ENCODE measurements at regions not wholly inside any gene's neighbourhood (a gene's known extent, or its start where the extent isn't known, plus 50 kb on each side); places are given as distances from the start of the nearest gene placed in this dataset.
"Not testable (repeated sequence)": the region's sequence is repeated elsewhere in the genome, so short reads cannot be mapped to it uniquely, and the experiment has no call there.

GRCh38 chr3:137869022-137869421 is 104.9 kb downstream of the SOX14 start:
- Histone ChIP-seq H3K36me3 (ENCODE audit: control insufficient read depth, insufficient read depth, low read length) (no peaks in the 10 kb centered on the region), H3K4me1 (peaks cover 7% of the 10 kb centered on the region; the same call in 1 of the 2 replicates), H3K9me3 (no peaks in the 10 kb centered on the region), H3K27me3 (replicated peaks; ENCODE audit: control insufficient read depth, insufficient read depth, low read length) (no peaks in the 10 kb centered on the region), H3K4me3 (ENCODE audit: low read depth, low read length) (no peak overlapping the region)
- intact Hi-C loops (cut with micrococcal nuclease; ENCODE audit: unreplicated experiment): no loop called here
- H3K27ac Mint-ChIP-seq (ENCODE audit: unreplicated experiment): no peak overlapping the region
- CTCF ChIA-PET: no interaction called here
- peaks cover 27% of the 10 kb centered on the region for H3K9me3 Mint-ChIP-seq (ENCODE audit: unreplicated experiment)
- H3K36me3 Mint-ChIP-seq (ENCODE audit: insufficient read depth, unreplicated experiment): no peaks in the 10 kb centered on the region
- H3K4me3 Mint-ChIP-seq (ENCODE audit: unreplicated experiment): no peak overlapping the region
- DNase-seq: no peak
- BruUV-seq (replicated peaks): no TSS peak
- POLR2A ChIA-PET: no interaction called here
- TF ChIP-seq, protein P1, sequence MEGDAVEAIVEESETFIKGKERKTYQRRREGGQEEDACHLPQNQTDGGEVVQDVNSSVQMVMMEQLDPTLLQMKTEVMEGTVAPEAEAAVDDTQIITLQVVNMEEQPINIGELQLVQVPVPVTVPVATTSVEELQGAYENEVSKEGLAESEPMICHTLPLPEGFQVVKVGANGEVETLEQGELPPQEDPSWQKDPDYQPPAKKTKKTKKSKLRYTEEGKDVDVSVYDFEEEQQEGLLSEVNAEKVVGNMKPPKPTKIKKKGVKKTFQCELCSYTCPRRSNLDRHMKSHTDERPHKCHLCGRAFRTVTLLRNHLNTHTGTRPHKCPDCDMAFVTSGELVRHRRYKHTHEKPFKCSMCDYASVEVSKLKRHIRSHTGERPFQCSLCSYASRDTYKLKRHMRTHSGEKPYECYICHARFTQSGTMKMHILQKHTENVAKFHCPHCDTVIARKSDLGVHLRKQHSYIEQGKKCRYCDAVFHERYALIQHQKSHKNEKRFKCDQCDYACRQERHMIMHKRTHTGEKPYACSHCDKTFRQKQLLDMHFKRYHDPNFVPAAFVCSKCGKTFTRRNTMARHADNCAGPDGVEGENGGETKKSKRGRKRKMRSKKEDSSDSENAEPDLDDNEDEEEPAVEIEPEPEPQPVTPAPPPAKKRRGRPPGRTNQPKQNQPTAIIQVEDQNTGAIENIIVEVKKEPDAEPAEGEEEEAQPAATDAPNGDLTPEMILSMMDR (IDR thresholded peaks at IDR 0.05; ENCODE audit: insufficient read depth in 1 of 2, low read depth in 1 of 2, low read length in 1 of 2, severe bottlenecking in 1 of 2, unreplicated experiment in 1 of 2): no peak
- H3K4me1 Mint-ChIP-seq (ENCODE audit: low read depth, unreplicated experiment): peaks cover 6% of the 10 kb centered on the region
- H3K27me3 Mint-ChIP-seq (ENCODE audit: insufficient read depth, unreplicated experiment): peaks cover 4% of the 10 kb centered on the region

DNA sequence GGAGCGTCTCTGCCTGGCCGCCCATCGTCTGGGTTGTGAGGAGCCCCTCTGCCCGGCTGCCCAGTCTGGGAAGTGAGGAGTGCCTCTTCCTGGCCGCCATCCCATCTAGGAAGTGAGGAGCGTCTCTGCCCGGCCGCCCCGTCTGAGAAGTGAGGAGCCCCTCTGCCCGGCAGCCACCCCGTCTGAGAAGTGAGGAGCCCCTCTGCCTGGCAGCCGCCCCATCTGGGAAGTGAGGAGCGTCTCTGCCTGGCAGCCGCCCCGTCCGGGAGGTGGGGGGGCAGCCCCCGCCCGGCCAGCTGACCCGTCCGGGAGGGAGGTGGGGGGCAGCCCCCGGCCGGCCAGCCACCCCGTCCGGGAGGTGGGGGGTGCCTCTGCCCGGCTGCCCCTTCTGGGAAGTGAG is 108.5 kb downstream of the SOX14 start:
- CTCF ChIA-PET; H3K4me1 ChIP-seq; POLR2A ChIA-PET; H3K4me3 Mint-ChIP-seq (ENCODE audit: unreplicated experiment); H3K36me3 Mint-ChIP-seq (ENCODE audit: insufficient read depth, unreplicated experiment); H3K27ac Mint-ChIP-seq (ENCODE audit: unreplicated experiment); intact Hi-C loops (cut with micrococcal nuclease; ENCODE audit: unreplicated experiment); H3K27me3 Mint-ChIP-seq (ENCODE audit: insufficient read depth, unreplicated experiment); H3K36me3 ChIP-seq (ENCODE audit: control insufficient read depth, insufficient read depth, low read length); H3K9me3 ChIP-seq; DNase-seq; H3K4me1 Mint-ChIP-seq (ENCODE audit: low read depth, unreplicated experiment); H3K27me3 ChIP-seq (replicated peaks; ENCODE audit: control insufficient read depth, insufficient read depth, low read length); BruUV-seq (replicated peaks); H3K4me3 ChIP-seq (ENCODE audit: low read depth, low read length): not testable (repeated sequence)
- H3K9me3 Mint-ChIP-seq (ENCODE audit: unreplicated experiment): peaks cover 45% of the 10 kb centered on the region

- H3K4me3 ChIP-seq (ENCODE audit: low read depth, low read length); H3K27ac Mint-ChIP-seq (ENCODE audit: unreplicated experiment); DNase-seq; H3K27me3 ChIP-seq (replicated peaks; ENCODE audit: control insufficient read depth, insufficient read depth, low read length); intact Hi-C loops (cut with micrococcal nuclease; ENCODE audit: unreplicated experiment); BruUV-seq (replicated peaks); H3K4me1 Mint-ChIP-seq (ENCODE audit: low read depth, unreplicated experiment); POLR2A ChIA-PET; H3K36me3 Mint-ChIP-seq (ENCODE audit: insufficient read depth, unreplicated experiment); H3K4me3 Mint-ChIP-seq (ENCODE audit: unreplicated experiment); H3K36me3 ChIP-seq (ENCODE audit: control insufficient read depth, insufficient read depth, low read length); H3K4me1 ChIP-seq; H3K9me3 Mint-ChIP-seq (ENCODE audit: unreplicated experiment); CTCF ChIA-PET; H3K9me3 ChIP-seq: not testable (repeated sequence)
- H3K27me3 Mint-ChIP-seq (ENCODE audit: insufficient read depth, unreplicated experiment): peaks cover 12% of the 10 kb centered on the region
These were observed 113.1 kb upstream of the CLDN18 start for GRCh38 chr3:137896842-137897241.

- Mint-ChIP-seq H3K9me3 (ENCODE audit: unreplicated experiment) (no peaks in the 10 kb centered on the region), H3K4me3 (ENCODE audit: unreplicated experiment) (no peak overlapping the region), H3K27me3 (ENCODE audit: insufficient read depth, unreplicated experiment) (peaks cover 7% of the 10 kb centered on the region), H3K4me1 (ENCODE audit: low read depth, unreplicated experiment) (no peaks in the 10 kb centered on the region), H3K27ac (ENCODE audit: unreplicated experiment) (no peak overlapping the region), H3K36me3 (ENCODE audit: insufficient read depth, unreplicated experiment) (no peaks in the 10 kb centered on the region)
- DNase-seq: no peak
- Histone ChIP-seq H3K9me3 (no peaks in the 10 kb centered on the region), H3K4me1 (no peaks in the 10 kb centered on the region), H3K27me3 (replicated peaks; ENCODE audit: control insufficient read depth, insufficient read depth, low read length) (no peaks in the 10 kb centered on the region), H3K4me3 (ENCODE audit: low read depth, low read length) (no peak overlapping the region), H3K36me3 (ENCODE audit: control insufficient read depth, insufficient read depth, low read length) (no peaks in the 10 kb centered on the region)
- TF ChIP-seq, protein P1 (IDR thresholded peaks at IDR 0.05; ENCODE audit: insufficient read depth in 1 of 2, low read depth in 1 of 2, low read length in 1 of 2, severe bottlenecking in 1 of 2, unreplicated experiment in 1 of 2): no peak
- POLR2A ChIA-PET: no interaction called here
- intact Hi-C loops (cut with micrococcal nuclease; ENCODE audit: unreplicated experiment): no loop called here
- no TSS peak for BruUV-seq (replicated peaks)
- CTCF ChIA-PET: no interaction called here
These were observed 102.8 kb upstream of the CLDN18 start for GRCh38 chr3:137906985-137907649.
